K562 (cell line): ENCODE measurements at regions not wholly inside any gene's neighbourhood (a gene's known extent, or its start where the extent isn't known, plus 50 kb on each side); places are given as distances from the start of the nearest gene placed in this dataset.

Experiments used
- ATAC-seq: fragments of 200-7000 bp; cut with Tn5 transposase; 3 replicates; pipeline ENCODE4 v1.9.1; 2020; ENCODE audit warnings: moderate library complexity
- BruUV-seq: library from RNA; stranded (reverse); fragments of 400-500 nt; replicated peaks from 2 replicates; lab custom pipeline; 2021; lab: Mats Ljungman, UMichigan
- CTCF ChIA-PET: fragments of 300-600 bp; formaldehyde crosslinking; extraction: SDS; loops from one replicate; lab custom pipeline; 2021; ENCODE audit warnings: low intra/inter-chr PET ratio; lab: Yijun Ruan, JAX
- POLR2A ChIA-PET: fragments of 300-600, 350-650 bp; sonication (Branson Sonifier 250); formaldehyde crosslinking; extraction: SDS; loops from one replicate; lab custom pipeline; 2021; ENCODE audit warnings: antibody characterized with exemption, inconsistent platforms; lab: Yijun Ruan, JAX
- DNase-seq, 4 experiments: peaks; one replicate each; pipeline versions ENCODE4 v3.0.0 to v3.0.0-alpha.2; 2011 to 2018; ENCODE audit warnings: low spot score in 3 of 4, mixed read lengths in 3 of 4; ENCODE audit errors: extremely low read depth in 1 of 4
- FAIRE-seq: peaks from 2 replicates; lab custom pipeline; 2011; peaks lifted over from hg19 to GRCh38; lab: Jason Lieb, UNC
- H2AFZ ChIP-seq: 2 replicates; pipeline ENCODE4 v1.6.0; 2011; ENCODE audit warnings: low read depth, low read length, control low read depth, inconsistent platforms
- H3K27ac ChIP-seq: fragments of 200-600 bp; 3 replicates; pipeline ENCODE4 v1.8.0; 2011; ENCODE audit warnings: low read depth, mild to moderate bottlenecking, control low read depth, inconsistent platforms, low read length, moderate library complexity, mixed read lengths; ENCODE audit errors: extremely low read depth
- H3K27me3 ChIP-seq, 2 experiments: fragments of 300-600 bp in 1 of 2; 2 replicates in 1 of 2; 3 replicates in 1 of 2; pipeline versions ENCODE4 v1.6.0 to v1.8.0; 2011; ENCODE audit warnings: inconsistent platforms in 2 of 2, low read length in 2 of 2, mild to moderate bottlenecking in 1 of 2, mixed read lengths in 1 of 2, moderate library complexity in 1 of 2; ENCODE audit not compliant: control insufficient read depth in 2 of 2, insufficient read depth in 2 of 2
- H3K36me3 ChIP-seq: fragments of 300-600 bp; 3 replicates; pipeline ENCODE4 v1.8.0; 2011; ENCODE audit warnings: mild to moderate bottlenecking, low read length, inconsistent platforms; ENCODE audit not compliant: control insufficient read depth, insufficient read depth
- H3K4me1 ChIP-seq, 2 experiments: fragments of 200-600 bp in 1 of 2; replicated peaks in 1 of 2; 2 replicates in 1 of 2; 3 replicates in 1 of 2; pipeline versions ENCODE4 v1.5.1 to v1.8.0; 2011; ENCODE audit warnings: inconsistent platforms in 2 of 2, low read length in 2 of 2, mild to moderate bottlenecking in 1 of 2, mixed read lengths in 1 of 2, moderate library complexity in 1 of 2; ENCODE audit not compliant: control insufficient read depth in 2 of 2, insufficient read depth in 2 of 2
- H3K4me2 ChIP-seq: 2 replicates; pipeline ENCODE4 v1.6.1; 2011; ENCODE audit warnings: low read length, control low read depth, inconsistent platforms, mixed read lengths; ENCODE audit not compliant: insufficient read depth
- H3K4me3 ChIP-seq: fragments of 200-600 bp; sonication (generic), shearing (Covaris generic); 2 replicates; pipeline ENCODE4 v1.5.1; 2016; ENCODE audit warnings: control low read depth, inconsistent platforms
- H3K79me2 ChIP-seq: fragments of 200-600 bp; 3 replicates; pipeline ENCODE4 v1.8.0; 2011; ENCODE audit warnings: low read length, inconsistent platforms; ENCODE audit not compliant: control insufficient read depth, insufficient read depth
- H3K9ac ChIP-seq, 2 experiments: 2 replicates each; pipeline versions ENCODE4 v1.6.0 to v1.6.1; 2011; ENCODE audit warnings: low read depth in 2 of 2, low read length in 2 of 2, control low read depth in 1 of 2, inconsistent platforms in 1 of 2, mild to moderate bottlenecking in 1 of 2, mixed read lengths in 1 of 2; ENCODE audit not compliant: insufficient read depth in 1 of 2
- H3K9me1 ChIP-seq: one replicate; pipeline ENCODE4 v1.6.0; 2011; ENCODE audit warnings: inconsistent platforms, mild to moderate bottlenecking, low read length, moderate library complexity; ENCODE audit not compliant: control insufficient read depth, insufficient read depth
- H3K9me3 ChIP-seq: replicated peaks from 2 replicates; pipeline ENCODE4 v1.5.1; 2011; ENCODE audit warnings: low read depth, low read length, inconsistent platforms; ENCODE audit not compliant: control insufficient read depth, insufficient read depth
- H4K20me1 ChIP-seq: replicated peaks from 2 replicates; pipeline ENCODE4 v1.6.1; 2011; ENCODE audit warnings: low read length, inconsistent platforms, mixed read lengths; ENCODE audit not compliant: control insufficient read depth, insufficient read depth
- CHD2 ChIP-seq: IDR thresholded peaks from 2 replicates; pipeline ENCODE4 v1.6.1; 2011; ENCODE audit warnings: low read depth, low read length
- DDX20 ChIP-seq: fragments of 450-650 bp; IDR thresholded peaks from 2 replicates; pipeline ENCODE4 v1.6.1; 2016; ENCODE audit warnings: missing genetic modification characterization, low read depth, mild to moderate bottlenecking, missing compliant biosample characterization, moderate library complexity
- DIDO1 ChIP-seq: fragments of 450-650 bp; IDR thresholded peaks from 2 replicates; pipeline ENCODE4 v1.6.1; 2016; ENCODE audit warnings: low read depth, missing biosample characterization, missing genetic modification characterization
- E2F3 ChIP-seq: fragments of 250-450 bp; sonication (Bioruptor Pico); IDR thresholded peaks from 2 replicates; pipeline ENCODE4 v1.4.0; 2020; ENCODE audit warnings: mild to moderate bottlenecking
- HDAC3 ChIP-seq: fragments of 450-650 bp; IDR thresholded peaks from 2 replicates; pipeline ENCODE4 v1.6.1; 2018; ENCODE audit warnings: borderline replicate concordance, mild to moderate bottlenecking, moderate library complexity; ENCODE audit not compliant: partially characterized antibody
- LARP7 ChIP-seq: fragments of 450-650 bp; IDR thresholded peaks from 2 replicates; pipeline ENCODE4 v1.6.1; 2016
- NR1H2 ChIP-seq: sonication (generic); formaldehyde crosslinking; IDR thresholded peaks from 2 replicates; pipeline ENCODE4 v1.4.0; 2020; ENCODE audit warnings: mild to moderate bottlenecking, missing genetic modification reagents
- SIRT6 ChIP-seq: IDR thresholded peaks from one replicate; pipeline ENCODE4 v1.6.1; 2012; ENCODE audit warnings: low read depth, mild to moderate bottlenecking, control low read depth, inconsistent platforms, low read length, moderate library complexity
- SMARCB1 ChIP-seq: IDR thresholded peaks from 2 replicates; pipeline ENCODE4 v1.6.1; 2011; ENCODE audit warnings: improper control_type of control experiment, low read depth; ENCODE audit not compliant: insufficient read length
- SRSF7 ChIP-seq: fragments of 200-400 bp; formaldehyde crosslinking; optimal IDR thresholded peaks from 2 replicates; pipeline ENCODE3; 2017; ENCODE audit warnings: mild to moderate bottlenecking, low read depth, low read length
- TFE3 ChIP-seq: fragments of 450-650 bp; formaldehyde crosslinking; IDR thresholded peaks from 2 replicates; pipeline ENCODE4 v1.4.0; 2020; ENCODE audit warnings: mild to moderate bottlenecking, mixed read lengths
- ZKSCAN1 ChIP-seq: fragments of 150-350 bp; IDR thresholded peaks from 2 replicates; pipeline ENCODE4 v1.6.1; 2016; ENCODE audit warnings: low read depth, low read length
- ZNF507 ChIP-seq: conservative IDR thresholded peaks from 2 replicates; pipeline ENCODE4 v1.6.1; 2017; ENCODE audit warnings: missing genetic modification characterization, missing compliant biosample characterization
- ZNF717 ChIP-seq: fragments of 250-450 bp; sonication (Bioruptor Pico); IDR thresholded peaks from 2 replicates; pipeline ENCODE4 v1.5.0; 2021
- WGBS: fragments of 100-300 bp; shearing (Covaris generic); methylation state at CpG from one replicate; pipeline ENCODE4 v1.1.6; 2016; ENCODE audit warnings: low coverage, mixed read lengths; ENCODE audit not compliant: insufficient coverage; ENCODE audit errors: missing lambda C conversion rate; 5-methylcytosine and 5-hydroxymethylcytosine counted together
- in situ Hi-C: fragments of 300-500 bp; cut with MboI; formaldehyde crosslinking; loops from 4 replicates; pipeline ENCODE4 v1.15.0; 2018; ENCODE audit warnings: inconsistent platforms, mixed read lengths
- intact Hi-C: fragments of 100-400 bp; cut with micrococcal nuclease; formaldehyde crosslinking; loops from 2 replicates; pipeline ENCODE4 v1.14.2; 2022

- FAIRE-seq (no peak), ATAC-seq (no peak), DNase-seq (no peak)
- Histone ChIP-seq H3K9me1 (no peaks in the 10 kb centered on the region), H2AFZ (no peak overlapping the region), H3K9ac (no peak overlapping the region), H3K4me3 (no peak overlapping the region), H3K27me3 (peaks cover 0 to 8% of the 10 kb centered on the region in 2 experiments; a peak in 3 of 5 replicates), H3K79me2 (no peaks in the 10 kb centered on the region), H4K20me1 (no peaks in the 10 kb centered on the region), H3K36me3 (no peaks in the 10 kb centered on the region), H3K4me2 (no peak overlapping the region), H3K27ac (no peak overlapping the region), H3K4me1 (peaks cover 0 to 2% of the 10 kb centered on the region in 2 experiments; a peak in 2 of 5 replicates), H3K9me3 (no peaks in the 10 kb centered on the region)
- no peak for TF ChIP-seq TFE3
- no peak for TF ChIP-seq DIDO1
- no peak for TF ChIP-seq SRSF7
- no peak for TF ChIP-seq E2F3 (CRISPR knock-in tag)
- TF ChIP-seq HDAC3, result no peak
- TF ChIP-seq SIRT6, result no peak
- TF ChIP-seq ZNF507 (tag), result no peak
- no peak for TF ChIP-seq DDX20
- TF ChIP-seq CHD2, result no peak
- no peak for TF ChIP-seq SMARCB1
- no peak for TF ChIP-seq ZNF717 (CRISPR knock-in tag)
- no peak for TF ChIP-seq ZKSCAN1
- TF ChIP-seq LARP7, result no peak
- no peak for TF ChIP-seq NR1H2 (CRISPR knock-in tag)
- 0% methylated on average over 5 of the region's 5 CpGs for WGBS
- intact Hi-C loops (loop anchor here (10.0 kb wide), 1 partner anchor 260 kb away; no protein-coding TSS in a partner anchor), in situ Hi-C loops (no loop called here)
- BruUV-seq, result no TSS peak
- ChIA-PET CTCF (no interaction called here), POLR2A (no interaction called here)
Observed at GRCh38 chr15:39434751-39435238, 146.1 kb upstream of the THBS1 start.
